Activated CD8-positive, alpha-beta memory T cell treated with anti-CD3 and anti-CD28 coated beads, Interleukin-2, amount 10 ng/mL, durations not matched to agents 7 days and 5 days (primary cell): ENCODE measurements at regions not wholly inside any gene's neighbourhood (a gene's known extent, or its start where the extent isn't known, plus 50 kb on each side); places are given as distances from the start of the nearest gene placed in this dataset.
"Not testable (repeated sequence)": the region's sequence is repeated elsewhere in the genome, so short reads cannot be mapped to it uniquely, and the experiment has no call there.

Source experiments
- ATAC-seq: fragments of 150-1000 bp; cut with Tn5 transposase; one replicate; pipeline ENCODE4 v1.10.0; 2021; ENCODE audit warnings: moderate library complexity
- CTCF ChIA-PET: fragments of 350-600 bp; sonication (Branson Sonifier 250); formaldehyde crosslinking; loops from one replicate; lab custom pipeline; 2021; ENCODE audit warnings: antibody characterized with exemption; lab: Charles Lee
- DNase-seq: peaks from one replicate; pipeline ENCODE4 v3.0.0-alpha.2; 2020
- H3K27ac Mint-ChIP-seq: one replicate; pipeline ENCODE4 v1.8.0; 2021; ENCODE audit warnings: mild to moderate bottlenecking, mixed read lengths
- H3K27me3 Mint-ChIP-seq: one replicate; pipeline ENCODE4 v1.8.0; 2021; ENCODE audit warnings: mixed read lengths
- H3K36me3 Mint-ChIP-seq: one replicate; pipeline ENCODE4 v1.8.0; 2021; ENCODE audit warnings: mild to moderate bottlenecking, mixed read lengths
- H3K4me1 Mint-ChIP-seq: one replicate; pipeline ENCODE4 v1.8.0; 2021; ENCODE audit warnings: mixed read lengths
- H3K4me3 Mint-ChIP-seq: one replicate; pipeline ENCODE4 v1.8.0; 2021; ENCODE audit warnings: mild to moderate bottlenecking, moderate library complexity, mixed read lengths
- H3K9me3 Mint-ChIP-seq: one replicate; pipeline ENCODE4 v1.8.0; 2022; ENCODE audit warnings: low read depth, mixed read lengths

DNA sequence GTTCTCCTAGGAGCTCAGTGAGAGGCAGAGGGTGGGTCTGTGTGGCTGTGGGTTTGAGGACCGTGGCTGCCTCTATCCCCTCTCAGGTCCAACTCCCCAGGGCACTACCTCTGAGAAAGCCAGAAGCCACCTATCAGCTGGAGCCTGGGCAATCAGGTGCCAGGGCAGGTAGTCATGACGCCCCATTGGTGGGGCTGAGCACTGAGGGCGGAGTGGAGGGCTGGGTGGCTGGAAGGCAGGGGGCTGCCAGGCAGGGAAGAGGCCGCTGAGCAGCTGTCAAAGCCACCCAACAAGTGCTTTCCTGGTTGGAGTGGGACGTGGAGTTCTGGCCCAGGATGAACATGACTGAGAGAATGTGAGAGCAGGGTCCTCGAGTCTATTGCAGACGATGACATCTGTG, 164.9 kb upstream of the AJAP1 start:
- Mint-ChIP-seq H3K9me3 (no peaks in the 10 kb centered on the region), H3K27me3 (no peaks in the 10 kb centered on the region), H3K4me1 (no peaks in the 10 kb centered on the region), H3K27ac (no peak overlapping the region), H3K36me3 (no peaks in the 10 kb centered on the region), H3K4me3 (no peak overlapping the region)
- ATAC-seq: no peak
- CTCF ChIA-PET: no interaction called here
- DNase-seq: no peak

GRCh38 chr1:4489992-4490391, 164.4 kb upstream of the AJAP1 start:
- H3K9me3 Mint-ChIP-seq, DNase-seq, H3K27me3 Mint-ChIP-seq, H3K36me3 Mint-ChIP-seq, H3K4me3 Mint-ChIP-seq, H3K27ac Mint-ChIP-seq, ATAC-seq, H3K4me1 Mint-ChIP-seq, CTCF ChIA-PET: not testable (repeated sequence)

GRCh38 chr1:4494027-4494426, 160.4 kb upstream of the AJAP1 start:
- ATAC-seq: no peak
- Mint-ChIP-seq H3K4me3 (no peak overlapping the region), H3K4me1 (no peaks in the 10 kb centered on the region), H3K36me3 (no peaks in the 10 kb centered on the region), H3K27ac (no peak overlapping the region), H3K27me3 (no peaks in the 10 kb centered on the region), H3K9me3 (no peaks in the 10 kb centered on the region)
- DNase-seq: no peak
- CTCF ChIA-PET: no interaction called here

- CTCF ChIA-PET: no interaction called here
- no peak overlapping the region for H3K4me3 Mint-ChIP-seq
- no peak for ATAC-seq
Measured at GRCh38 chr1:4494558-4494957, 159.9 kb upstream of the AJAP1 start.

GRCh38 chr1:4495809-4496208, 158.6 kb upstream of the AJAP1 start:
- Mint-ChIP-seq H3K9me3 (no peaks in the 10 kb centered on the region), H3K4me1 (no peaks in the 10 kb centered on the region), H3K27me3 (no peaks in the 10 kb centered on the region), H3K36me3 (no peaks in the 10 kb centered on the region), H3K27ac (no peak overlapping the region), H3K4me3 (no peak overlapping the region)
- DNase-seq (no peak), ATAC-seq (no peak)
- CTCF ChIA-PET: no interaction called here

More at GRCh38 chr1:4494558-4494957, 159.9 kb upstream of the AJAP1 start:
- Mint-ChIP-seq H3K9me3 (no peaks in the 10 kb centered on the region), H3K36me3 (no peaks in the 10 kb centered on the region), H3K4me1 (no peaks in the 10 kb centered on the region), H3K27me3 (no peaks in the 10 kb centered on the region), H3K27ac (no peak overlapping the region)
- no peak for DNase-seq

- CTCF ChIA-PET: no interaction called here
- H3K4me1 Mint-ChIP-seq: no peaks in the 10 kb centered on the region
- no peak overlapping the region for H3K27ac Mint-ChIP-seq
- H3K36me3 Mint-ChIP-seq: no peaks in the 10 kb centered on the region
- H3K4me3 Mint-ChIP-seq: no peak overlapping the region
- no peak for DNase-seq
- H3K27me3 Mint-ChIP-seq: no peaks in the 10 kb centered on the region
- ATAC-seq: no peak
- H3K9me3 Mint-ChIP-seq: no peaks in the 10 kb centered on the region
Measured at GRCh38 chr1:4500441-4500840, 154.0 kb upstream of the AJAP1 start.

- ATAC-seq (no peak), DNase-seq (no peak)
- no peaks in the 10 kb centered on the region for H3K36me3 Mint-ChIP-seq
- H3K9me3 Mint-ChIP-seq: no peaks in the 10 kb centered on the region
- H3K4me1 Mint-ChIP-seq: no peaks in the 10 kb centered on the region
- no peak overlapping the region for H3K27ac Mint-ChIP-seq
- CTCF ChIA-PET: no interaction called here
- H3K27me3 Mint-ChIP-seq: peaks cover 3% of the 10 kb centered on the region
- no peak overlapping the region for H3K4me3 Mint-ChIP-seq
Measured at GRCh38 chr1:4506591-4506990, 147.8 kb upstream of the AJAP1 start.

- Mint-ChIP-seq H3K27ac (no peak overlapping the region), H3K36me3 (no peaks in the 10 kb centered on the region), H3K4me3 (no peak overlapping the region), H3K9me3 (no peaks in the 10 kb centered on the region), H3K4me1 (no peaks in the 10 kb centered on the region), H3K27me3 (peaks cover 3% of the 10 kb centered on the region)
- CTCF ChIA-PET: no interaction called here
- DNase-seq: no peak
- ATAC-seq: no peak
Measured at GRCh38 chr1:4509206-4509605, 145.2 kb upstream of the AJAP1 start.

- CTCF ChIA-PET: no interaction called here
- ATAC-seq (no peak), DNase-seq (no peak)
- Mint-ChIP-seq H3K4me3 (no peak overlapping the region), H3K9me3 (no peaks in the 10 kb centered on the region), H3K27ac (no peak overlapping the region), H3K36me3 (no peaks in the 10 kb centered on the region), H3K4me1 (no peaks in the 10 kb centered on the region), H3K27me3 (peaks cover 3% of the 10 kb centered on the region)
Measured at GRCh38 chr1:4510276-4510691, 144.1 kb upstream of the AJAP1 start.

GRCh38 chr1:4511374-4511773, 143.0 kb upstream of the AJAP1 start:
- Mint-ChIP-seq H3K4me1 (no peaks in the 10 kb centered on the region), H3K4me3 (no peak overlapping the region), H3K36me3 (no peaks in the 10 kb centered on the region), H3K27ac (no peak overlapping the region), H3K9me3 (no peaks in the 10 kb centered on the region), H3K27me3 (peaks cover 3% of the 10 kb centered on the region)
- CTCF ChIA-PET: no interaction called here
- DNase-seq: no peak
- no peak for ATAC-seq

DNA sequence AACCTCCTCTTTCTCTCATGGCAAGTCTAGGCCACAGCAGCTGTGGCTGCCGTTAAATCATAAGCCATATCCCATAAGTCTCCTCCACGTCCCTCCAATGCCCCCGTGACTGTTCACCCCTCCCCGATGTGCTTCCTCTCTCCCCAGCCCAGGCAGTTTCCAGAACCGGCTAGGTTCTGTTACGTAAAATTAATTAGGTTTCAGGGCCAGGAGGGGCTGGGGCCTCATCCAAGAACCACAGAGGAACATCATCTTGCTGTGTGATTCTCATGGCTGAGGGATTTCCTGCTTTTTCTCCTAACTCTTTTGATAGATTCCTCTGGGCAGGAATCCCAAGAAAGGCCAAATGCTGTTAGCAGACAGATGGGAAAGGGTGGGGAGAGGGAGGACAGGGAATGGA, 141.8 kb upstream of the AJAP1 start:
- DNase-seq (no peak), ATAC-seq (no peak)
- H3K36me3 Mint-ChIP-seq: no peaks in the 10 kb centered on the region
- H3K27me3 Mint-ChIP-seq: peaks cover 3% of the 10 kb centered on the region
- no peaks in the 10 kb centered on the region for H3K4me1 Mint-ChIP-seq
- H3K27ac Mint-ChIP-seq: no peak overlapping the region
- no peaks in the 10 kb centered on the region for H3K9me3 Mint-ChIP-seq
- H3K4me3 Mint-ChIP-seq: no peak overlapping the region
- CTCF ChIA-PET: no interaction called here

GRCh38 chr1:4513685-4514084, 140.7 kb upstream of the AJAP1 start:
- no peak for DNase-seq
- H3K27ac Mint-ChIP-seq: no peak overlapping the region
- CTCF ChIA-PET: no interaction called here
- H3K36me3 Mint-ChIP-seq: no peaks in the 10 kb centered on the region
- H3K4me3 Mint-ChIP-seq: no peak overlapping the region
- H3K9me3 Mint-ChIP-seq: no peaks in the 10 kb centered on the region
- peaks cover 3% of the 10 kb centered on the region for H3K27me3 Mint-ChIP-seq
- no peak for ATAC-seq
- H3K4me1 Mint-ChIP-seq: no peaks in the 10 kb centered on the region

- no peak for DNase-seq
- ATAC-seq: no peak
- H3K27me3 Mint-ChIP-seq: peaks cover 3% of the 10 kb centered on the region
- H3K4me3 Mint-ChIP-seq: no peak overlapping the region
- H3K4me1 Mint-ChIP-seq: no peaks in the 10 kb centered on the region
- CTCF ChIA-PET: no interaction called here
- no peaks in the 10 kb centered on the region for H3K9me3 Mint-ChIP-seq
- H3K27ac Mint-ChIP-seq: no peak overlapping the region
- no peaks in the 10 kb centered on the region for H3K36me3 Mint-ChIP-seq
Measured at GRCh38 chr1:4515727-4516289, 138.6 kb upstream of the AJAP1 start.

GRCh38 chr1:4516596-4516995, 137.8 kb upstream of the AJAP1 start:
- H3K27ac Mint-ChIP-seq: no peak overlapping the region
- ATAC-seq (no peak), DNase-seq (no peak)
- H3K27me3 Mint-ChIP-seq: no peaks in the 10 kb centered on the region
- CTCF ChIA-PET: no interaction called here
- H3K9me3 Mint-ChIP-seq: no peaks in the 10 kb centered on the region
- H3K4me1 Mint-ChIP-seq: no peaks in the 10 kb centered on the region
- no peaks in the 10 kb centered on the region for H3K36me3 Mint-ChIP-seq
- no peak overlapping the region for H3K4me3 Mint-ChIP-seq
